MM.1S (cell line): ENCODE measurements at regions not wholly inside any gene's neighbourhood (a gene's known extent, or its start where the extent isn't known, plus 50 kb on each side); places are given as distances from the start of the nearest gene placed in this dataset.

Experiments used
- EZH2phosphoT487 ChIP-seq: fragments of 300-600 bp; sonication (generic); IDR thresholded peaks from 2 replicates; pipeline ENCODE4 v1.6.1; 2018; ENCODE audit warnings: antibody characterized with exemption, low read length
- TF ChIP-seq, protein P1 (sequence below): fragments of 300-600 bp; sonication (generic); IDR thresholded peaks from 2 replicates; pipeline ENCODE4 v1.5.1; 2016; ENCODE audit warnings: antibody characterized with exemption, low read length, mixed read lengths

DNA sequence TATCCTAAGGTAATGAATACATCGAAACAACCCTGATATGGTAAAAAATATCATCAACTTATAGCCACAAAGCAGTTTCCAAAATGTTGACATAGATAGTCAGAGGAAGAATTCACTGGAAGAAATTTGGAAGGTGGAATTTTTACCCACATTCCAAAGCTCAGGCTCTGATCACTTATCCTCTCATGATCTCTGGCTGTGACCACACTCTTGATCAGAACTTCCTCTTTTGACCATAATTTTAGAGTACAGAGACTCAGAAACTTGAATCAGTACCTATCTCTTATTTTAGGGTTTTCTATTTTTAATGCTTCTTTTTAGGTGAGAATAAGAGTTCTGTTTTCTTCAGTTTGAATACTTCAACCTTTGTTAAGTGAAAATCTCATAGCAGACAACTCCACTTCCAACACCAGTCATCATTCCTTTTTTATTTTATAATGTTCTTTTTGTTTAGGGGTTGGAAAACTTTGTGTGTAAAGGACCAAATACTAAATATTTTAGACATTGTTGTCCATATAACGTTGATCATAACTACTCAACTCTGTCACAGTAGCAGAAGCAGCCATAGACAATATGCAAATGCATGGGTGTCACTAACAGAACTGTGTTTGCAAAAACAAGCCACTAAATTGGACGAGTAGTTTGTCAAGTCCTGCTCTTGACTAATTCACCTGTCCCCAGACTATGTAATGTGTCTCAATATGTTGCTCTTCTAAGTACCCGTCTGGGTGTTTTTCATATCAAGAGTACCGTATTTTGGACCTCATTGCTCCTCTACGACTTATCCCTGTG lies 891.6 kb upstream of the CRIM1 start:
- TF ChIP-seq, protein P1, sequence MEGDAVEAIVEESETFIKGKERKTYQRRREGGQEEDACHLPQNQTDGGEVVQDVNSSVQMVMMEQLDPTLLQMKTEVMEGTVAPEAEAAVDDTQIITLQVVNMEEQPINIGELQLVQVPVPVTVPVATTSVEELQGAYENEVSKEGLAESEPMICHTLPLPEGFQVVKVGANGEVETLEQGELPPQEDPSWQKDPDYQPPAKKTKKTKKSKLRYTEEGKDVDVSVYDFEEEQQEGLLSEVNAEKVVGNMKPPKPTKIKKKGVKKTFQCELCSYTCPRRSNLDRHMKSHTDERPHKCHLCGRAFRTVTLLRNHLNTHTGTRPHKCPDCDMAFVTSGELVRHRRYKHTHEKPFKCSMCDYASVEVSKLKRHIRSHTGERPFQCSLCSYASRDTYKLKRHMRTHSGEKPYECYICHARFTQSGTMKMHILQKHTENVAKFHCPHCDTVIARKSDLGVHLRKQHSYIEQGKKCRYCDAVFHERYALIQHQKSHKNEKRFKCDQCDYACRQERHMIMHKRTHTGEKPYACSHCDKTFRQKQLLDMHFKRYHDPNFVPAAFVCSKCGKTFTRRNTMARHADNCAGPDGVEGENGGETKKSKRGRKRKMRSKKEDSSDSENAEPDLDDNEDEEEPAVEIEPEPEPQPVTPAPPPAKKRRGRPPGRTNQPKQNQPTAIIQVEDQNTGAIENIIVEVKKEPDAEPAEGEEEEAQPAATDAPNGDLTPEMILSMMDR: no peak
- TF ChIP-seq EZH2phosphoT487: no peak
